Left ventricle myocardium inferior (tissue), 1 donor: ENCODE measurements at regions not wholly inside any gene's neighbourhood (a gene's known extent, or its start where the extent isn't known, plus 50 kb on each side); places are given as distances from the start of the nearest gene placed in this dataset.

Experiments
- DNase-seq: peaks from one replicate; pipeline ENCODE4 v3.0.0-alpha.2; 2020
- H3K27ac ChIP-seq: fragments of 200-600 bp; replicated peaks from 2 replicates; pipeline ENCODE4 v1.8.0; 2021
- H3K27me3 ChIP-seq: fragments of 200-600 bp; 2 replicates; pipeline ENCODE4 v1.8.0; 2021; ENCODE audit warnings: low read depth
- H3K36me3 ChIP-seq: fragments of 200-600 bp; 2 replicates; pipeline ENCODE4 v1.8.0; 2021
- H3K4me1 ChIP-seq: fragments of 200-600 bp; 2 replicates; pipeline ENCODE4 v1.8.0; 2021
- H3K4me3 ChIP-seq: fragments of 200-600 bp; 2 replicates; pipeline ENCODE4 v1.8.0; 2021; ENCODE audit warnings: mild to moderate bottlenecking, moderate library complexity
- H3K9me3 ChIP-seq: fragments of 200-600 bp; replicated peaks from 2 replicates; pipeline ENCODE4 v1.8.0; 2021
- CTCF ChIP-seq: fragments of 200-600 bp; IDR thresholded peaks from 2 replicates; pipeline ENCODE4 v1.8.0; 2021; ENCODE audit warnings: antibody characterized with exemption, mild to moderate bottlenecking, borderline replicate concordance
- intact Hi-C: fragments of 100-400 bp; cut with micrococcal nuclease; formaldehyde crosslinking; loops from one replicate; pipeline ENCODE4 v1.11.0; 2022
- donor health status: DM: no; HTN: yes; CAD: no; lungs with severe emphysema.

DNA sequence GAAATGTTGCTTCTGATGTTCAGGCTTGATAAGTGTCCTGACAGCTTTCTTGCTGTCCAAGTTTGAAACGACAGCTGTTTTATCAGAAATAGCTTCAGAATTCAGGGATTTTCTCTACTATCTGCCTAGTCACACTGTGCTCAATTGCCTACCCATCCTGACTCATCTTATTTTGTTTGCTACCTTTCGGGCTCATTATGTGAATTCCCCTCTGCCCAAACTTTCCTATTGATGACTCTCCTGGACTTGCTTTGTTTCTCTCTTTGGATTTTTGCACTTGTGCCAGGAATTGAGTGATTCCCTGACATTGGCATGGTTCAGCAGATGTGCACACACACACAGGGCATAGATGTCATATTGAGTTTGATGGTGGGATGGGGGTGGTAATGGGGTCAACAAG is 1052.6 kb upstream of the PIK3C3 start:
- TF ChIP-seq CTCF, result no peak
- intact Hi-C loops, result no loop called here
- Histone ChIP-seq H3K4me1 (no peaks in the 10 kb centered on the region), H3K9me3 (no peaks in the 10 kb centered on the region), H3K36me3 (no peaks in the 10 kb centered on the region), H3K27me3 (no peaks in the 10 kb centered on the region), H3K4me3 (no peak overlapping the region), H3K27ac (no peak overlapping the region)
- DNase-seq, result no peak

DNA sequence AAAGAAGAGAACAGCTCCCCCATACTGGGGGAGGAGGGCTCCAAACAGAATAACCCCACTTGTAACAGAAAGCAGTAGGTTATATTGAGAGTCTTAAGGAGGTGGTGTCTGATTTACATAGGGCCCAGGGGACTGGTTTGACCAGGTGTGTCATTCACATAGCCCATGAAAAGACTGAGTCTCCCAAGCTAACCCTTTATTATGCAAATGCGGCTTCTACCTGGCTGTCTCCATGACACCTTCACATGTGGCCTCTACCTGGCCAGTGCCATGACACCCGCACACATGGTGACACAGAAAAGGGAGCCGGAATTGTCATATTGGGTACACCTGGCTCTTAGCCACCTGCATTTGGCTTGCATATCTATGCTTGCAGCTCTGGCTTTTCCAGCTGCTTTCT is 1057.2 kb upstream of the PIK3C3 start:
- H3K27me3 ChIP-seq, result no peaks in the 10 kb centered on the region
- no peaks in the 10 kb centered on the region for H3K36me3 ChIP-seq
- H3K4me1 ChIP-seq, result no peaks in the 10 kb centered on the region
- no peak overlapping the region for H3K27ac ChIP-seq
- intact Hi-C loops, result no loop called here
- H3K4me3 ChIP-seq, result no peak overlapping the region
- peaks cover 12% of the 10 kb centered on the region for H3K9me3 ChIP-seq
- DNase-seq, result no peak
- no peak for TF ChIP-seq CTCF

DNA sequence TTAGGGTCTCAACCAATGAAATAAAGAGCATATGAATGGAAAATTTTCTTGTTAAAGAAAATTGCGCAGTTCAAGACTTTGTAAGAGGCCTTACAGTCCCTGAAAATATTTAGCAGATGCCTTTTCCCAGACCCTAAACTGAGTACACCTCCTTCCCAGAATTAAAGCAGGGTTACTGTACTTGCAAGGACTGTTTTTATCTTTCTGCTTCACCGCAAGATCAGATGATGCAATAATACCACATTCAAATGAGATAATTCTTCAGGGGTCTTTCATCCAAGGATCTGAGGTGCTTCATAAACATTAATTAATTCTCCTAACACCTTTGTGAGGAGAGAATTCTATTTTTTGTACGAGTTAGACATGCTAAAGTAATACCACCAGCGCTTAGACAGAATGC is 1071.8 kb upstream of the PIK3C3 start:
- no peaks in the 10 kb centered on the region for H3K4me1 ChIP-seq
- no peak for TF ChIP-seq CTCF
- H3K36me3 ChIP-seq, result no peaks in the 10 kb centered on the region
- H3K9me3 ChIP-seq, result no peaks in the 10 kb centered on the region
- no peak overlapping the region for H3K27ac ChIP-seq
- no peak for DNase-seq
- intact Hi-C loops, result no loop called here
- H3K27me3 ChIP-seq, result no peaks in the 10 kb centered on the region
- no peak overlapping the region for H3K4me3 ChIP-seq

- intact Hi-C loops, result no loop called here
- no peak for DNase-seq
- TF ChIP-seq CTCF, result no peak
- Histone ChIP-seq H3K27ac (no peak overlapping the region), H3K36me3 (no peaks in the 10 kb centered on the region), H3K4me3 (no peak overlapping the region), H3K9me3 (no peaks in the 10 kb centered on the region), H3K27me3 (no peaks in the 10 kb centered on the region), H3K4me1 (no peaks in the 10 kb centered on the region)
These were observed 1072.6 kb upstream of the PIK3C3 start for GRCh38 chr18:40882468-40882867.

- no peaks in the 10 kb centered on the region for H3K36me3 ChIP-seq
- H3K4me3 ChIP-seq, result no peak overlapping the region
- no peaks in the 10 kb centered on the region for H3K4me1 ChIP-seq
- H3K9me3 ChIP-seq, result no peaks in the 10 kb centered on the region
- no peak for TF ChIP-seq CTCF
- DNase-seq, result no peak
- intact Hi-C loops, result no loop called here
- no peaks in the 10 kb centered on the region for H3K27me3 ChIP-seq
- no peak overlapping the region for H3K27ac ChIP-seq
These were observed 1076.7 kb upstream of the PIK3C3 start for GRCh38 chr18:40878371-40878770.

DNA sequence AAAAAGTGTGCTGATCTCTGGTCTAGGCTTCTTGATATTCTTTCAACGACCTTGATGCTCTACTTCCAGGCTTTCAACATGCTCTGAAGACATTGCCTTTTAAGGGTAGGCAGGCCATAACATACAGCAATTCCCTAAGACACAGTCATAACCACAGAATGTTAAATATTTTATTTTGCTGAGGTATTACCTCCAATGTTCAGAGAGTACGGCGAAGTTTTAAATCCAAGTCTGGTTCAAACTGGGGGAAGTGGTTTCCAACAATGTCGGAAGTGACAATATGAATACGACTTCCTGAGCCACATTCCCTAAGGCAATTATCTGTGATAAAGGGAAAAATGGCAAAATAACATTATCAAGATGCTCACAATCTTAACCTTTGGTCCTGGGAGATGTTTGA is 1077.9 kb upstream of the PIK3C3 start:
- DNase-seq, result no peak
- Histone ChIP-seq H3K9me3 (no peaks in the 10 kb centered on the region), H3K27me3 (no peaks in the 10 kb centered on the region), H3K4me1 (no peaks in the 10 kb centered on the region), H3K27ac (no peak overlapping the region), H3K4me3 (no peak overlapping the region), H3K36me3 (no peaks in the 10 kb centered on the region)
- no peak for TF ChIP-seq CTCF
- intact Hi-C loops, result no loop called here
